ENCODE measurements at regions not wholly inside any gene's neighbourhood (a gene's known extent, or its start where the extent isn't known, plus 50 kb on each side); places are given as distances from the start of the nearest gene placed in this dataset.

DNA sequence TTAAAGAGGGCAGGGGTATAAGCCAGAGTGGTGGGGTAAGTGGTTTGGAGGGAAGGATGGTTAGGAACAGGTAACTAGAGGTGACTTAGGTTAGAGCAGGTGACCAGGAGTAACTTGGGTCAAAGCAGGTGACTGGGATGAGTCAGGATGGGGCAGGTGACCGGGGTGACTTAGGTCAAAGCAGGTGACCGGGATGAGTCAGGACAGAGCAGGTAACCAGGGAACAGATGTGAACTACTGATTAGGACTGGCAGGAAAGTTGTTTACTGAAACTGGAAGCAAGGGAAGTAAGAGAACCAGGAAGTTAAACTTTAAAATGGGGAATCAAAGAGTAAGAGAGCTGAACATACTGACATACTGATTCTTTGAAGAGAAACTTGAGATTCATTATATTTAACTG, 57.4 kb downstream of the FSCB start:
- TF ChIP-seq, protein P1, sequence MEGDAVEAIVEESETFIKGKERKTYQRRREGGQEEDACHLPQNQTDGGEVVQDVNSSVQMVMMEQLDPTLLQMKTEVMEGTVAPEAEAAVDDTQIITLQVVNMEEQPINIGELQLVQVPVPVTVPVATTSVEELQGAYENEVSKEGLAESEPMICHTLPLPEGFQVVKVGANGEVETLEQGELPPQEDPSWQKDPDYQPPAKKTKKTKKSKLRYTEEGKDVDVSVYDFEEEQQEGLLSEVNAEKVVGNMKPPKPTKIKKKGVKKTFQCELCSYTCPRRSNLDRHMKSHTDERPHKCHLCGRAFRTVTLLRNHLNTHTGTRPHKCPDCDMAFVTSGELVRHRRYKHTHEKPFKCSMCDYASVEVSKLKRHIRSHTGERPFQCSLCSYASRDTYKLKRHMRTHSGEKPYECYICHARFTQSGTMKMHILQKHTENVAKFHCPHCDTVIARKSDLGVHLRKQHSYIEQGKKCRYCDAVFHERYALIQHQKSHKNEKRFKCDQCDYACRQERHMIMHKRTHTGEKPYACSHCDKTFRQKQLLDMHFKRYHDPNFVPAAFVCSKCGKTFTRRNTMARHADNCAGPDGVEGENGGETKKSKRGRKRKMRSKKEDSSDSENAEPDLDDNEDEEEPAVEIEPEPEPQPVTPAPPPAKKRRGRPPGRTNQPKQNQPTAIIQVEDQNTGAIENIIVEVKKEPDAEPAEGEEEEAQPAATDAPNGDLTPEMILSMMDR (conservative IDR thresholded peaks at IDR 0.05; ENCODE audit: low read depth, low read length) = no peak
- TF ChIP-seq EZH2 (IDR thresholded peaks at IDR 0.05; ENCODE audit: borderline replicate concordance, low read depth, low read length, poor library complexity, severe bottlenecking) = no peak
